ENCODE measurements at regions not wholly inside any gene's neighbourhood (a gene's known extent, or its start where the extent isn't known, plus 50 kb on each side); places are given as distances from the start of the nearest gene placed in this dataset.

- no peak for TF ChIP-seq CTCF (IDR thresholded peaks at IDR 0.05)
- no peak for TF ChIP-seq TEAD4 (IDR thresholded peaks at IDR 0.05; ENCODE audit: borderline replicate concordance, insufficient read depth)
- no peak for TF ChIP-seq GABPA (IDR thresholded peaks at IDR 0.05; ENCODE audit: low read depth)
- no peak for TF ChIP-seq NRF1 (IDR thresholded peaks at IDR 0.05; ENCODE audit: low read depth, low read length)
- no peak for TF ChIP-seq EP300 (IDR thresholded peaks at IDR 0.05; ENCODE audit: borderline replicate concordance in 1 of 2, low read depth in 1 of 2, low read length in 1 of 2)
- no peak for TF ChIP-seq JUND (IDR thresholded peaks at IDR 0.05)
- no peak for TF ChIP-seq EZH2phosphoT487 (IDR thresholded peaks at IDR 0.05; ENCODE audit: borderline replicate concordance, low read depth)
Observed at GRCh38 chr20:60628749-60629148, 623.3 kb upstream of the CDH4 start.

All from SK-N-SH (cell line).